ENCODE measurements at regions not wholly inside any gene's neighbourhood (a gene's known extent, or its start where the extent isn't known, plus 50 kb on each side); places are given as distances from the start of the nearest gene placed in this dataset.
"Not testable (repeated sequence)": the region's sequence is repeated elsewhere in the genome, so short reads cannot be mapped to it uniquely, and the experiment has no call there.

DNA sequence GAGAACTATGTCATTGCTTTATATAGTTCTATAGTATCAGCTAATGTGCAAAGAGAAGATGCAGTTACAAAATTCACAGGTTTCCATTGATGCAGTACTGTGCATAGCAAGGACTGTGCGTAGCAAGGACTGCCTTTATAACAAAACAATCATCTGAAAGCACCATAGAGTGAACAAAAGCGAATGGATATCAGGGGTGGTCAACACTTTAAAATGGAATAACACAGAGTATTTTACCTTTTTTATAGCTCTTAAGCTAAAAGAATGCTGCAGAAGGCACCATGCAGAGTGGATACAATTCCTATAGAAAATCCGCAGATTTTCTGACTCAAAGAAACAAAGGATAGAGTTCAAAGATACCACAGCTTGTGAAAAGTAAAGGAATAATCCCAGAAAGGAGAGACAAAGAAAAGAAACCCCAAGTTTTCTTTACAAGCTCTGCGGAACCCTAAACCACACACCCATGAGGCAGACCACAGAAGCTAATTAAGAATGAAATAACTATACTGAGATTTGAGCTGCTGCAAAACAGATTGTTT is 229.9 kb upstream of the DTNA start:
- no peak for DNase-seq (ENCODE audit: low spot score)

DNA sequence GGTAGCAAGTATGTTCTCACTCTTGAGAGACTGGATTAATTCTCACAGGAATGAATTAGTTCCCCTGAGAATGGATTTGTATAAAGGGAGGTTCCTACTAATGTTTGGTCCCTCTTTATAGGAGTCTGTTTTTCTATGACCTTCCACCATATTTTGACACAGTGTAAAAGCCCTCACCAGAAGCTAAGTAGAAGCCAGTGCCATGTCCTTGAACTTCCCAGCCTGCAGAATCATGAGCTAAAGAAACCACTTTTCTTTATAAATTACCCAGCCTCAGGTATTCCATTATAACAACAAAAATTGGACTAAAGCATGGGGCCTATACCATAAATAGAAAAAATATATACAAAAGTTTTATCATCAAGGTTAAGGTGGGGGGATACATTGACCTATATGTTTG is 227.9 kb upstream of the DTNA start:
- DNase-seq (ENCODE audit: low spot score): no peak

DNA sequence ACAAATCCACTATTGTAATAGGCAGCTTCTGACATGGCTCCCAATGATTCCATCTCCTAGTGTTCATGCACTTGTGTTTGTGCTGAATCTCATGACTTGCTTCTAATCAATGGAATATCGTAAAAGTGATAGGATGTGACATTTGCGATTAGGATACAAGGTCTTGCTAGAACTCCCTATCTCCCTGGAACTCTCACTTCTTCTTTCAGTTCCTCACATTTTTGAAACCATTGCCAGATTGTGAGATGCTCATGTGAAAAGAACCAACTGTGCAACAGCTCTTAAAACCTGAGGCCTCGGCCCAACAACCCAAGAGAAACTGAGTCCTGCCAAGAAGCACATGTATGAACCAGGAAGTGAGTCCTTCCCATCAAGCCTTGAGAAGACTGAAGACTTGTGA is 226.9 kb upstream of the DTNA start:
- no peak for DNase-seq (ENCODE audit: low spot score)

DNA sequence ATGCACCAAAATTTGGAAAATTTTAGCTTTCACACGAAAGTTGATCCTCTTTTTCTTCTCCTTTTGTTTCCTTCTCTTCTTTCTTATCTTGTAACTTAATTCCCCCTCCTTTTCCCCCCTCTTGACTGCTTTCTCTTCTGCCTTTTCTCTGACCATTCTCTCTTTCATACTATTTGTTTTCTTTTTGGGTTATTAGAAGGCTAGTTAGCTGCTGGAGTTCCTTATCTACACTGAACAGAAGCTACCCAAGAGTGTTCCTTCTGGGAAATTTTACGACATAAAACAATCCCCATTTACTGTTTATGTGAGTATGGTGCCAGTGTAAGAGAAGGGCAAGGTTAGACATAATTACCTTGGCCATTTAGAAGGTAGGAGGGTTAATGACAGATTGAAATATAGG is 218.4 kb upstream of the DTNA start:
- DNase-seq (ENCODE audit: low spot score): no peak

DNA sequence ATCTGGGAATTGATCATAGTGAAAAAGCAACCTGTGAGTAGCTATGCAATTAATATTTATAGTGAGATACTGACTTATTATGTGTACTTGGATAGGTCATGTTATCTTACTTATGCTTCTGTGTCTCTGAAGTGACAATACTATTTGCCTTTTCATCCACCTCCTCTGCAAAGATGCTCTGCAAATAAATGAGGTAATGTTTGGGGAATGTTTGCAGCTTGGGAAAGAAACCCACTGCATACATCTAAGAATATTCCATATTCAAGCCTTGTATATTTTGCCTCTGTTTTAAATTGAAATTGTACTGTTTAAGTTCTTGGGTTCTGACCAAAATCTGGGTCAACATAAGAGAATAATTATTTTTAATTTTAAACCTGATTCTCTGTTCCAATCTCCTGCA is 217.4 kb upstream of the DTNA start:
- DNase-seq (ENCODE audit: low spot score): peak; percentile 4

DNA sequence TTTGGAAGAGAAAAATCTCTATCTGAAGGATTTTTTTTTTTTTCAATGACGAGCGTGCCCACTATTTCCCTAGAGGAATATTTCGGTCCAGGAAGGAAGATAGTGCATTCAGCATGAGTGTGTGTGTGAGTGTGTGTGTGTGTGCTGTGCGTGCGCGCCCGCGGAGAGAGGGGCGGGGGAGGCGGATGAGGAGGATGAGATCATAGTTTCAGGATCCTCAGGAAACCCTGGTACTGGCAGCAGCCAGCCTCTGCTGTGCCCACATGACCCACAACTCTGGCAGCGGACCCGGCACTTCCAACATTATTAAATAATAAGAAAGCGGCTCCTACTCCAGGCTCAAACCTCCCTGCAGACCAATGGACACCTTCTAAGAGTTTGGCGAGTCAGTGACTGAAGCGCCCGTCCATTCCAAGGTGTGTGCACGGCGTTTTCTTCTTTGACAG is 217.0 kb upstream of the DTNA start:
- peak; percentile 88 for DNase-seq (ENCODE audit: low spot score)

DNA sequence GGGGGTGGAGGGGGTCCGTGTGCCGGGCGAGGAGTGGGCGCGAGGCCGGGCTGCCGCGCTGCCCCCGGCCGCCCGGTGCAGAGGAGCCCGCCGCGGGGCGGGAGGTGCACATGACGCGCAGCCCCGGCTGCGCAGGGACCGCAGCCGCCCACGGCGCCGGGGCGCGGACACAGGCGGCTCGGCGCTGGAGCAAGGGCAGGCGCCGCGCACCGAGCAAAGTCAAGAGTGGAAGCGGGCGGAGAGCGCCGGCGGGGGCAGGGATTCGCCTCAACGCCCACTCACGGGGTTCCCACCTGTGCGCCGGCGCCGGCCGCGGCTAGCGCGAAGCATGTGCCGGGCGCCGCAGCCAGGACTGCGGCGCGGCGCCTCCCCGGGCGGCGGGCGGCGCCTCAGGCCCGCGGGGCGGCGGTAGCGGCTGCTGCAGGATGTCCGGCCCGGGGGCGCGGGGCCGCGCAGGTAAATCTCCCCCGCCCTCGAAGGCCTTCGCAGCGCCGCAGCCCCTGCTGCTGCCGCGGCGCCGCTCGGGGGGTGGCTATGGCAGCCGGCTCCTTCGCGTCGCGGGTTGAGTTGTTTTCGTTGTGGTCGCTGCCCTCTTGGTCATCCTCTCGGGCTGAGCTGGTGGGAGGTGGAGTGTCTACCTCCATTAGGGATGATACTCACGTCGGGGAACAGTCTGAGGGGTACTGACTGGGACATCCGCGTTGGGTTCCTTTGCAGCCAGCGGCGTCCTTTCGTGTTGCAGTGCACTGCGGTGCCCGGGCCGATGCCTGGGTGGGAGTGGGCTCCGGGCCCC is 216.3 kb upstream of the DTNA start:
- peak; percentile 5 for DNase-seq (ENCODE audit: low spot score)

DNA sequence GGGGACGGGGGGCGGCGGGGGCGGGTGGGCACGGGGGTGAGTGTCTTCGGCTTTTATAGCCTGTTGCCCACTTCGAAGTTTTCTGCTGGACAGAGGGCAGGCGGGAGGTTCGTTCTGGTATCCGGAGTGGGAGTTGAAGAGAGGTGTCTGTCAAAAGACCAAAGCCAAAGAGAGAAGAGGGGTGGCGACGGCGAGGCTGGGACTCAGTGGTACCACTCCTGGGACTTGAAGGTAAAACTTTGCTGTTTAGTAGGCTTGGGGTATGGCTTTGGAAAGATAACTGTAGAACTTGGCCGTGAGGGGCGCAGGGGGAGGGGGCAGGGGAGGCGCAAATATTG is 215.8 kb upstream of the DTNA start:
- peak; percentile 3 for DNase-seq (ENCODE audit: low spot score)

DNA sequence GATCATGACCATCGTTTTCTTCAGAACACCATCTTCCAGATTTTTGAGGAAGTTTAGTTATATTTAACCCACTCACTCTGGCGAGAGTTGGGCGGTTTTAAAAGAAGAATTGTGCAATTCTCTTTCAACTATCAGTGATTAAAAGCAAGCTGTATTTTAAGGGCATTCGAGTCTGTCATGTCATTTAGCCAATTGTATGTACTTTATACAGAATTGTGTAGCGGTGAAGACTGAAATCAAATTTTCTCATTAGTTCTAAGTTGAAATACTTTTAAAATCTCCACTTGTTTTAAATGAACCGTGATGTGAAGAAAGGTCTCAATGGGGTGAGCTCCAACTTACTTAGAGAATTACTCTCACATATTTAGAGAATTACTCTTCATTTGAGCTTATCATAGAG is 214.6 kb upstream of the DTNA start:
- no peak for DNase-seq (ENCODE audit: low spot score)

DNA sequence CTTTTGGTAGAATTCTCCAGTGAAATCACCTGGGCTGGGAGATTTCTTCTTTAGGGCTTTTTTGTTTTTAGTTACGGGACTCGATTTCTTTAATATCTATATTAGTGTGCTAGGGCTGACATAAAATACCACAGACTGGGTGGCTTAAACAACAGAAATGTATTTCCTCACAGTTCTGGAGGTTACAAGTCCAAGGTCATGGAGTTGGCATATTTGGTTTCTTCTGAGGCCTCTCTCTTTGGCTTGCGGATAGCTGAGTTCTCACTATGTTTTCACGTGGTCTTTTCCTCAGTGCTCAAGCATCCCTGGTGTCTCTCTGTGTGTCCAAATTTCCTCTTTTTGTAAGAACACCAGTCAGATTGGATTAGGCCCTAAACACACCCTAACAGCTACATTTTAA is 208.5 kb upstream of the DTNA start:
- no peak for DNase-seq (ENCODE audit: low spot score)

DNA sequence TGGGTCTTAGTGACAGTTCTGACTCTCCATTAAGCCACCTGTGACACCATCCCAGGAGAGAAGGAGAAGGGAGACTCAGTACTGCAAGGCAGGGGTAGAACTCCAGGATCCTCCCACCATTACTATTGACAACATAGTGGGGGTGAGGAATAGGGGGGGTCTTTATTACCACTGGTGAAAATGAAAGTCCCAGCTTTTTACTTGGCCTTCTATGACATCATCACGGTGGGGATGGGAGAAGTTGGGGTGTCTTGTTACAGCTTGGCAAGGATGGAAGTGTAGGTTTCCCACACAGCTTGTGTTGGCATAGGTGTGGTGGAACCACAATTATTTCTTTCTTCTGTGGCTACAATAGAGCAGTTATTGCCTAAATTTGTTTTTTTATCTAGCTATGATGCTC is 203.9 kb upstream of the DTNA start:
- DNase-seq (ENCODE audit: low spot score): no peak

DNA sequence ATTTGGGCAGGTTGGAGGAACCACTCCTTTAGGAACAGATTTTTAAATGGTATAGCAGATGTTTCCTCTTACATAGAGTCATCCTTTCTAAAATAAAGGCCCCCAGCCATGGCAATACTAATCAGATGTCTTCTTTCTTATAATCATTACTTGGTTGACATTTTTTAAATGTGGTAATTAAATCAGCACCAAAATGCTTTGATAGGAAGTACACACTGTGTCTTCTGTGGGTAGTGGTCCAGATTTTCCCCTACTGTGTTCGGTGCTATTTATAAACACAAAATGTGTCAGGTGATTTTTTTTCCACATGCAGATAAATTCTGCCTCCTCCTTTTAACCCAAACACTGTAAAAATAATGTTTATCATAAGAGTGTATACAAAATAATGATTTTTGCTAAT is 200.9 kb upstream of the DTNA start:
- DNase-seq (ENCODE audit: low spot score): no peak

DNA sequence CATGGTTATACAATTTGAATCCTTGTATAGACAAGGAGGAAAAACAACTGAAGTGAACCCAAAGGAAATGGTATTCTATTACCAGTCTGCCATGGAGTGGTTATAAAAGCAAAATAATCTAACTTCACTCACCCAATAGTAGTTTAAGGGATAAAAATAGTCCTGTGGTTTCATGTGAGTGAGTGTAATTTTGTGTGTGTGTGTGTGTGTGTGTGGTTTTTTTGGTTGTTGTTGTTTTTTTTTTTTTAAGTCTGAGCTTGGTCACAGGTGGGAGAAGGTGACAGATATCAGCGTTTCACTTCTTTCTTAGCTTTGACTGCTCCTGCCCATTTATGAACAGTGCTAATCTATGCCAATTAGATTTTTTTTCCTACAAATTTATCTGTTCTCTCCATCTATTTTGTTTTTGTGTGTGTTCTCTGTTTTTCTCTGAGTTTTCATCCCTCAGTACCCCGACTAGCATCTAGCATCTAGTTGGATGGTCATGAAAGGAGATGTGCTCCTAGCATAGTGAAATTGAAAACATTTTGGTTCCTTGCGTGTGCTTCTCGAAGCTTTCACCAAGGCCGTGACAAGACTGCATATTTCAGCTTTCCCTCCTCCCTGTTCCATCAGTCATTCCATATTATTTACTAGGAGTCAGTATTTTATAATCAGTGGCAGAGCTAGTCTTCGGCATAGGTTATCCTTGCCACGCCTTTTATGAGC is 200.1 kb upstream of the DTNA start:
- peak; percentile 8 for DNase-seq (ENCODE audit: low spot score)

DNA sequence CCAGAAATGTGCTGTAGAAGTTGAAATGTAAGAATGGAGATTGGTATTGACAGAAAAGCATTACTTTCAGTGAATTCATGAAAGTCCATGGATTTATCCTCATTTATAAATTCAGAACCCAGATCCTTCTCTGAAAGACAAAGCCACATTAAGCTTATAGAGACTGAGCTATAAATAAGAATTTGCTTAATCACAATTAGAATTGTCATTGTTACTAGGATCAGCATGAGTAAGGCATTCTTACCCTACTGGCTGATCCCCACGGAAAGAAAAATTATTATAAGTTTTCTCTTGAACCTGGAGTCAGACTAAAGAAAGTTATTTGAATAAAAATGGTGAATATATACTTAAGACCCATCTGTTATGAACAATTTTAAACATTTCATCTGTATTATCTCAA is 199.2 kb upstream of the DTNA start:
- no peak for DNase-seq (ENCODE audit: low spot score)

DNA sequence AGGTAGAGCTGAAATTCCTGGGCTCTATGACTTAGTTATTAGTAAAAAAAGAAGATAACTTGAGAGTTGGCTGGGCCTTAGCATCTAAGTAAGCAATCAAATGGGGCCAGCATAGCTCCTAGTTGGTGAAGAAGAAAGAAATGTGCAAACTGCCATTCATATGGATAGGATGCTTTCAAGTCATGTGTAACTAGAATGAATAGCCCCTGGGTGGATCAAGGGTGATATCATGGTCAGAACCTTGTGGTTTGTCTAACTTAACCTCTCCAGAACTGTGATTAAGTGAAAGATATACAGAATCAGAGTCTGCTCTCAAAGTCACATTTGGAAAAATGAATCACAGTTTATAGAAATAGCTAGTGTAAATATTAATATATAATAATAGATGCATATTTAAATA is 198.7 kb upstream of the DTNA start:
- no peak for DNase-seq (ENCODE audit: low spot score)

DNA sequence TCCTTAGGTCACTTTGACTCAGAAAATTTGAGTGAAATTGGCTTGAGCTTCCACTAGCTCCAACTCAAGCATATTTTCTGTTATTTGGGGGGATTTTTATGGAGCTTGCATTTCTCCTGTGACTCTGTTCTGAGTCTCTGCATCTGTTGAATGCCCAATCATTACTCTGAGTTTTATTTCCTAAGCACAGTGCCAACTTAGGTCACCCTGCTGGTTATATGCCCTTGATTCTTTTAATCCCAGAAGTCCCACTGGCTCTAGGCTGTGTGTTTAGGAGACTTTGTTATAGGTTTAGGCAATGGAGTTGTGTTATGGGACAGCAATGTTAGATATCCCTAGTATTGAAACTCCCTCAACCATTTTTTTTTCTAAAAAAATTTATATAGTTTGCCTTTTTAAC is 198.2 kb upstream of the DTNA start:
- no peak for DNase-seq (ENCODE audit: low spot score)

DNA sequence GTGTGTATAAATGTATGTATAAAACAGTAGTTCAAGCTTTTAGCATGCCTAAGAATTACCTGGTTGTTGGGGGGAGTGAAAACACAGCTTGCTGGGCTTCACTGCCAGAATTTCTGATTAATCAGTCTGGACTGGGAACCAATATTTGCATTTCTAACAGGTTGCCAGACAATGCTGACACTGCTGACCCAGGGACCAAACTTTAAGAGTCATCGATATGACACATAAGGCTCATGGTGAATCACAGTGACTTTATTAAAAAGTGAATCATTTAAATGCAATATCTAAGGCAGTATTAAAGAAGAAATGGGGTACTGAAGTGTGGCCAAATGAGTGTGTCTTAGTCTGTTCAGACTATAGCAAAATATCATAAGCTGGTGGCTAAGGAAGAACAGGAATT is 195.9 kb upstream of the DTNA start:
- DNase-seq (ENCODE audit: low spot score): no peak

DNA sequence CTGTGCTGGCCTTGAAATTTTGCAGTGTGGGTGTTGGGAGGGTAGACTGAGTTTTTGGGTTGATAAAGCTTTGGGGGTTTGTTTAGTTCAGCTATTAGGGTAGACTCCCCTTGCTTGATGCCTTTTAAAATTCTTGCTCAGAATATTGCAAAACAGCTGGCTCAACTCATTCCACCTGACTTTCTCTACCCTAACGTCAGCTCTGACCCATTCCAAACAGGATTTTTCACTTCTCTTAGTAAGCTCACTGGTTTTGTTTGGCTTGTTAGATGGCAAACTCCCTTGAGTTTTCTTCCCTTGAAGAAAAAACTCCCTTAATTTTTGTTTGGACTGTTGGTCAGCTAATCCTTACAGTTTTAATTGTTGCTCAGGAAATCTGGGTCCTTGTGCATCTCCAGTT is 195.1 kb upstream of the DTNA start:
- DNase-seq (ENCODE audit: low spot score): no peak

DNA sequence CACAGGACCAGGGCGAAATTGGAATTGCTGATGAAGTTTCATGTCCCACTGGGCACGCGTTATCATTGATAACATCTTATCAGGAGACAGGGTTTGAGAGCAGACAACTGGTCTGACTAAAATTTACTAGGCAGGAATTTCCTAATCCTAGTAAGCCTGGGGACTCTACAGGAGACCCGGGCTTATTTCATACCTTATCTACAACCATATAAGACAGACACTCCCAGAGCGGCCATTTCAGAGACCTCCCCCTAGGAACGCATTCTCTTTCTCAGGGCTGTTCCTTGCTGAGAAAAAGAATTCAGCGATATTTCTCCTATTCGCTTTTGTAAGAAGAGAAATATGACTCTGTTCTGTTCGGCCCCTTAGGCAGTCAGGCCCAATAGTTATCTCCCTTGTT is 193.7 kb upstream of the DTNA start:
- DNase-seq (ENCODE audit: low spot score): not testable (repeated sequence)

DNA sequence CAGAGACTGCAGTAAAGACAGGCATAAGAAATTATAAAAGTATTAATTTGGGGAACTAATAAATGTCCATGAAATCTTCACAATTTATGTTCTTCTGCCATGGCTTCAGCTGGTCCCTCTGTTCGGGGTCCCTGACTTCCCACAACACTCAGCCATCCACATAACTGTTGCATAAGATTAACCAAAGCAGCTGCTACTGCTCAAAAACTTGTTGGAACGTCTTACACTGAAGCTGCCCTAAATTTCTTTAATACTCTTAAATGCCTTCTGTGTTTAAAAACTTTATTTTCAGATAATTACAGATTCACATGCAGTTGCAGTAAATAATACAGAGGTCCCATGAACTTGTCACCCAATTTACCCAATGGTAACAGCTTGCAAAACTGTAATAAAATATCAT is 193.1 kb upstream of the DTNA start:
- not testable (repeated sequence) for DNase-seq (ENCODE audit: low spot score)

DNA sequence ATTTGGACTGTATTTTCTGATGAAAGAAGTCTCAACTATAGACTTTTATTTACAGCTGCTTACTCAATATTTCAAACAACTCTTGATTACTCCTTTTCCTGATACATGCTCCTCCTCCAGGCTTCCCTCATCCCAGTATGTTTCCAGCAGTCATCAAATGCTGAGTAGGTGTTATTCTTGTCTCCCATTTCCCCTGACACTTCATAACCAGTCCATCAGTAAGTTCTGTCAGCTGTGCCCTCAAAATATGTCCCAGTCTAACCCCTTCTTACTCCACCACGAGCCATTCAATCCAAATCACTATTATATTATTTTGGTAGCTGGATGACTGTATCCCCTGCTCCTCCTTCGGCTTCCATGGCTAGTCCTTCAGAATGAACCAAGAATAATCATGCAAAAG is 189.1 kb upstream of the DTNA start:
- no peak for DNase-seq (ENCODE audit: low spot score)

DNA sequence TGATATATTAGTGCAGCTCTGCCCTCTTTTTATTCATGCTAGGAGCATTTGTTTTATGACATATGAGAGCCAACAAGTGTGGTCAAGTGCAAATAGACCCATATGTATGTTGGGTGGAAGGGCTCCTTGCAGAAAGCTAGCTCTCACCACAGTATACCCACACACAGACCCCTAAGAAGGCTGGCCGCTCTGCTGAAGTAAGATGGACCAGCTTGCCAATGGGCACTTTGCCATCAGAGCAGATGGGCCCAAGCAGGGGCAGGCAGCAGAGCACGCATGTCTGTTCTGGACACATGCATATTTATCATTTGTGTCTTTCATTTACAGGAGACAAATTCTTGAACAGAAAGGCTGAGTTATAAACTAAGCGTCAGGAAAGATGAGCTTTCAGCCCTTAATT is 187.5 kb upstream of the DTNA start:
- DNase-seq (ENCODE audit: low spot score): no peak

DNA sequence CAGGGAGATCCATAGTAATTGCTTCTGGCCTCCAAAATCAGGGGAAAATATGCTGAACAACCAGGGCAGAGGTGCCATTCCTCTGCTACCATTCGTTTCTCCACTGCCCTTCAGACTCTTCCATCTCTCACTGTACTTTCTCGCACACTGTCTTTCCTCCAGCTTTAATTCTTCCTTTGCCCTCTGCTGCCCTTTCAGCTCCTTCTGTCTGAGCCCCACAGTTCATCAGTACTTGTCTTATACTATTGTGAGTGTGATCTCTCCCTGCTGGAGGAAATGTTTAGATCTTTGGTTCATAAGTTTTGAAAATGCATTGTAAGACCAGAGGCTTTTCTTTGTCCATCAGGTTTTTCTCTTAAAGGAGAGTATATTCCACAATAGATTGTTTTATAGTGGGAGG is 184.9 kb upstream of the DTNA start:
- DNase-seq (ENCODE audit: low spot score): no peak

DNA sequence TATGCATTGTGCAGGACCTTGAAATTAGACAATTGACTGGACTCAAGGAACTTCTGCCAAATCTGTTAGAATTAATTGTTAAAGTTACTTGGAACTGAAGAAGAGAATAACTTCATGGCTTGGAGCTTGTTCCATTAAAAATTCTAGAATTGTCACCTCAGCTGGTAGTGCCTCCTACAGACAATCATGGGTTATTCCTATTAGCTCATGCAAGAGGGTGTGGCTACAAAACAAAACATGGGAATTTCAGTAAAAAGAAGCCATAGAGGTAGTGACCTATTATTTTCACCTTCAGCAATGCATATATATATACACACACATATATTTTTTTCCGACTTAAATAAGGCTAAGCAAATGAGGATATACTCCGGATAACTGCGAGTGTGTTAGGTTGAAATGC is 181.9 kb upstream of the DTNA start:
- DNase-seq (ENCODE audit: low spot score): no peak
